NCI-H2081 treated with DMSO at 0.1 percent for 48 hours (cell line): ENCODE measurements at regions not wholly inside any gene's neighbourhood (a gene's known extent, or its start where the extent isn't known, plus 50 kb on each side); places are given as distances from the start of the nearest gene placed in this dataset.
A peak's percentile ranks its signal among the peaks of the same experiment; 100 is the strongest.
"Not testable (repeated sequence)": the region's sequence is repeated elsewhere in the genome, so short reads cannot be mapped to it uniquely, and the experiment has no call there.

Source experiments
- DNase-seq: peaks from one replicate; lab custom pipeline; 2025; lab: John Stamatoyannopoulos, UW

- DNase-seq, result no peak
Observed at GRCh38 chr2:155022531-155022930, 324.0 kb downstream of the KCNJ3 start.

- DNase-seq, result no peak
Observed at GRCh38 chr2:155021618-155022017, 323.1 kb downstream of the KCNJ3 start.

GRCh38 chr2:155020246-155020645 is 321.8 kb downstream of the KCNJ3 start:
- no peak for DNase-seq

- no peak for DNase-seq
Observed at GRCh38 chr2:155010925-155011324, 312.4 kb downstream of the KCNJ3 start.

GRCh38 chr2:154995361-154995760 is 296.9 kb downstream of the KCNJ3 start:
- no peak for DNase-seq

GRCh38 chr2:154992826-154993225 is 294.3 kb downstream of the KCNJ3 start:
- DNase-seq, result peak; percentile 15

GRCh38 chr2:154978710-154979109 is 280.2 kb downstream of the KCNJ3 start:
- DNase-seq, result no peak

GRCh38 chr2:154978244-154978643 is 279.7 kb downstream of the KCNJ3 start:
- DNase-seq, result no peak

GRCh38 chr2:154974041-154974440 is 275.5 kb downstream of the KCNJ3 start:
- no peak for DNase-seq

GRCh38 chr2:154963511-154963910 is 265.0 kb downstream of the KCNJ3 start:
- no peak for DNase-seq

- DNase-seq, result no peak
Observed at GRCh38 chr2:154961676-154962075, 263.2 kb downstream of the KCNJ3 start.

- no peak for DNase-seq
Observed at GRCh38 chr2:154960802-154961583, 262.5 kb downstream of the KCNJ3 start.

GRCh38 chr2:154952346-154952980 is 254.0 kb downstream of the KCNJ3 start:
- no peak for DNase-seq

GRCh38 chr2:154947416-154947815 is 248.9 kb downstream of the KCNJ3 start:
- not testable (repeated sequence) for DNase-seq

- DNase-seq, result no peak
Observed at GRCh38 chr2:154945984-154946383, 247.5 kb downstream of the KCNJ3 start.

GRCh38 chr2:154941379-154941778 is 242.9 kb downstream of the KCNJ3 start:
- no peak for DNase-seq

GRCh38 chr2:154934213-154934612 is 235.7 kb downstream of the KCNJ3 start:
- no peak for DNase-seq

- no peak for DNase-seq
Observed at GRCh38 chr2:154924531-154924930, 226.0 kb downstream of the KCNJ3 start.

GRCh38 chr2:154914561-154914960 is 216.1 kb downstream of the KCNJ3 start:
- DNase-seq, result no peak

- DNase-seq, result peak; percentile 24
Observed at GRCh38 chr2:154912215-154912614, 213.7 kb downstream of the KCNJ3 start.

GRCh38 chr2:154911729-154912128 is 213.2 kb downstream of the KCNJ3 start:
- no peak for DNase-seq

GRCh38 chr2:154910701-154911100 is 212.2 kb downstream of the KCNJ3 start:
- no peak for DNase-seq

GRCh38 chr2:154908327-154908726 is 209.8 kb downstream of the KCNJ3 start:
- no peak for DNase-seq
